Heart left ventricle (tissue), 16 donors: ENCODE measurements at regions not wholly inside any gene's neighbourhood (a gene's known extent, or its start where the extent isn't known, plus 50 kb on each side); places are given as distances from the start of the nearest gene placed in this dataset.

ENCODE experiments used
- ATAC-seq, 4 donors: fragments of 200-7000 bp; cut with Tn5 transposase; one replicate each; pipeline ENCODE4 v1.9.1; 2020 to 2022; ENCODE audit warnings: moderate library complexity in 4 of 4, mild to moderate bottlenecking in 3 of 4, moderate number of reproducible peaks in 1 of 4
- DNase-seq, 5 donors: peaks; one replicate each; pipeline ENCODE4 v3.0.0-alpha.2; 2020
- H3K27ac ChIP-seq, 12 donors: fragments of 200-600 bp; sonication (generic) in 4 of 12; one replicate each; pipeline versions ENCODE4 v1.5.0 to v1.8.0; 2016 to 2022; ENCODE audit warnings: mild to moderate bottlenecking in 2 of 12
- H3K27me3 ChIP-seq, 9 donors: fragments of 200-600 bp; sonication (generic) in 2 of 9; one replicate each; pipeline versions ENCODE4 v1.5.1 to v1.8.0; 2016 to 2022; ENCODE audit warnings: mild to moderate bottlenecking in 3 of 9
- H3K36me3 ChIP-seq, 9 donors: fragments of 200-600 bp; sonication (generic) in 2 of 9; one replicate each; pipeline versions ENCODE4 v1.5.0 to v1.8.0; 2018 to 2022; ENCODE audit warnings: mild to moderate bottlenecking in 2 of 9
- H3K4me1 ChIP-seq, 12 donors: fragments of 200-600 bp; sonication (generic) in 4 of 12; one replicate each; pipeline versions ENCODE4 v1.5.0 to v1.8.0; 2016 to 2022; ENCODE audit warnings: mild to moderate bottlenecking in 3 of 12
- H3K4me3 ChIP-seq, 12 donors: fragments of 200-600 bp; sonication (generic) in 4 of 12; one replicate each; pipeline versions ENCODE4 v1.5.0 to v1.8.0; 2017 to 2022; ENCODE audit warnings: mild to moderate bottlenecking in 9 of 12, moderate library complexity in 4 of 12
- H3K9me3 ChIP-seq, 12 donors: fragments of 200-600 bp; sonication (generic) in 4 of 12; one replicate each; pipeline versions ENCODE4 v1.5.0 to v1.8.0; 2016 to 2022; ENCODE audit warnings: mild to moderate bottlenecking in 1 of 12
- CTCF ChIP-seq, 12 donors: fragments of 200-600 bp; sonication (generic) in 4 of 12; IDR thresholded peaks; one replicate each; pipeline versions ENCODE4 v1.5.0 to v1.8.0; 2018 to 2022; ENCODE audit warnings: antibody characterized with exemption in 12 of 12, mild to moderate bottlenecking in 5 of 12
- POLR2A ChIP-seq, 2 donors: fragments of 450-650 bp; IDR thresholded peaks; one replicate each; pipeline ENCODE4 v1.6.1; 2017; ENCODE audit warnings: antibody characterized with exemption in 2 of 2, mild to moderate bottlenecking in 2 of 2, moderate library complexity in 2 of 2
- WGBS, 4 donors: extraction: QIAGEN DNeasy Blood & Tissue Kit in 2 of 4; methylation state at CpG; one replicate each; pipeline versions ENCODE4 v1.1.5 to v1.1.7; 2013 to 2018; 5-methylcytosine and 5-hydroxymethylcytosine counted together
- intact Hi-C, 10 donors: fragments of 100-400 bp; cut with DNase I; formaldehyde crosslinking; loops; one replicate each; pipeline versions ENCODE4 v1.11.1 to v1.14.2; 2022
- donor health status: ischemic (EF 13 %, LVEDD 7.1; RV severe dilation, severe dysfunction).
- donor health status: healthy with polysubstance abuse.
- donor health status: DM: no; HTN: yes; CAD: no.
- donor health status: DM: no; HTN: no; CAD: no.
- donor health status: ischemic (EF 25% LVEDD 6.9; RV normal size, moderate dysfunction).
- donor health status: ischemic (EF 25% LVEDD 5.7; RV mildly dilated, moderate dysfunction).
- donor health status: healthy.
- donor health status: DM: yes; HTN: yes; CAD: no.
- donor health status: ischemic (EF 35%, LVEDD 5.7; RV mildly dilated, moderate dysfunction).
- donor health status: nonischemic (EF 11% LVEDD 7.7; RV severe dilation, severe dysfunction).
- donor health status: DM: yes; HTN: yes; CAD: no.
- donor health status: PGD.
- donor health status: ischemic (EF 29% LVEDD 5.4; RV normal size, mild dysfunction).
- donor health status: nonischemic (EF 23%, LVEDD 6.1; RV moderate dilation, normal function).

- WGBS, 4 donors, result 72 to 79% (median 77%) methylated on average over 8 of the region's 8 CpGs
Observed at GRCh38 chr2:129192841-129193253, 786.6 kb upstream of the RAB6C start.

GRCh38 chr2:129193961-129194360 is 785.5 kb upstream of the RAB6C start:
- WGBS, 4 donors, result 54 to 65% (median 64%) methylated on average over 4 of the region's 4 CpGs
- no peaks in the 10 kb centered on the region for H3K4me1 ChIP-seq
- no peak for DNase-seq
- no peak overlapping the region for H3K4me3 ChIP-seq
- intact Hi-C loops, result no loop called here
- no peaks in the 10 kb centered on the region for H3K9me3 ChIP-seq
- peaks cover 0 to 3% (median 0%) of the 10 kb centered on the region in 9 donors for H3K27me3 ChIP-seq
- no peak for ATAC-seq
- no peaks in the 10 kb centered on the region for H3K36me3 ChIP-seq
- H3K27ac ChIP-seq, result no peak overlapping the region
- no peak for TF ChIP-seq CTCF (IDR thresholded peaks at IDR 0.05)
- TF ChIP-seq POLR2A (IDR thresholded peaks at IDR 0.05), result no peak

More at GRCh38 chr2:129192841-129193253, 786.6 kb upstream of the RAB6C start:
- Histone ChIP-seq H3K27ac (no peak overlapping the region), H3K4me1 (no peaks in the 10 kb centered on the region), H3K4me3 (no peak overlapping the region), H3K27me3 (peaks cover 0 to 3% (median 0%) of the 10 kb centered on the region in 9 donors), H3K36me3 (no peaks in the 10 kb centered on the region), H3K9me3 (no peaks in the 10 kb centered on the region)
- peak in 2 of 4 donors; percentile 14 to 18 for ATAC-seq
- TF ChIP-seq POLR2A (IDR thresholded peaks at IDR 0.05) (no peak), CTCF (IDR thresholded peaks at IDR 0.05) (no peak)
- intact Hi-C loops, result no loop called here
- no peak for DNase-seq

- 66 to 89% (median 88%) methylated on average over 5 of the region's 5 CpGs for WGBS, 4 donors
- no peak for TF ChIP-seq CTCF (IDR thresholded peaks at IDR 0.05)
- TF ChIP-seq POLR2A (IDR thresholded peaks at IDR 0.05), result no peak
- intact Hi-C loops, result no loop called here
Observed at GRCh38 chr2:129199501-129199900, 780.0 kb upstream of the RAB6C start.

GRCh38 chr2:129201696-129202095 is 777.8 kb upstream of the RAB6C start:
- TF ChIP-seq POLR2A (IDR thresholded peaks at IDR 0.05) (no peak), CTCF (IDR thresholded peaks at IDR 0.05) (no peak)
- H3K4me1 ChIP-seq, result no peaks in the 10 kb centered on the region
- intact Hi-C loops, result no loop called here
- H3K27ac ChIP-seq, result no peak overlapping the region
- WGBS, 4 donors, result 57 to 76% (median 72%) methylated on average over 2 of the region's 2 CpGs
- peaks cover 0 to 2% (median 0%) of the 10 kb centered on the region in 12 donors for H3K9me3 ChIP-seq
- H3K4me3 ChIP-seq, result no peak overlapping the region
- ATAC-seq (no peak), DNase-seq (no peak)
- no peaks in the 10 kb centered on the region for H3K27me3 ChIP-seq
- H3K36me3 ChIP-seq, result no peaks in the 10 kb centered on the region

More at GRCh38 chr2:129199501-129199900, 780.0 kb upstream of the RAB6C start:
- Histone ChIP-seq H3K4me3 (no peak overlapping the region), H3K36me3 (no peaks in the 10 kb centered on the region), H3K27me3 (no peaks in the 10 kb centered on the region), H3K4me1 (no peaks in the 10 kb centered on the region), H3K27ac (no peak overlapping the region), H3K9me3 (peaks cover 0 to 1% (median 0%) of the 10 kb centered on the region in 12 donors)
- ATAC-seq (no peak), DNase-seq (no peak)
